NCI-H226 (cell line): ENCODE measurements at regions not wholly inside any gene's neighbourhood (a gene's known extent, or its start where the extent isn't known, plus 50 kb on each side); places are given as distances from the start of the nearest gene placed in this dataset.
"Not testable (repeated sequence)": the region's sequence is repeated elsewhere in the genome, so short reads cannot be mapped to it uniquely, and the experiment has no call there.

Experiments
- DNase-seq: peaks from one replicate; pipeline ENCODE4 v3.0.0-alpha.2; 2015

- no peak for DNase-seq
Measured at GRCh38 chr10:117804470-117805011, 242.2 kb downstream of the RAB11FIP2 start.

GRCh38 chr10:117805139-117805538 lies 241.6 kb downstream of the RAB11FIP2 start:
- DNase-seq, result no peak

GRCh38 chr10:117807441-117807840 lies 239.3 kb downstream of the RAB11FIP2 start:
- DNase-seq, result no peak

GRCh38 chr10:117815816-117816215 lies 230.9 kb downstream of the RAB11FIP2 start:
- not testable (repeated sequence) for DNase-seq

- no peak for DNase-seq
Measured at GRCh38 chr10:117817116-117817515, 229.6 kb downstream of the RAB11FIP2 start.

GRCh38 chr10:117818721-117819120 lies 228.0 kb downstream of the RAB11FIP2 start:
- DNase-seq, result no peak

- DNase-seq, result no peak
Measured at GRCh38 chr10:117819304-117819703, 227.4 kb downstream of the RAB11FIP2 start.

GRCh38 chr10:117823980-117824379 lies 222.8 kb downstream of the RAB11FIP2 start:
- DNase-seq, result no peak

- DNase-seq, result no peak
Measured at GRCh38 chr10:117830205-117830604, 216.5 kb downstream of the RAB11FIP2 start.

- DNase-seq, result no peak
Measured at GRCh38 chr10:117830787-117831212, 215.9 kb downstream of the RAB11FIP2 start.

- not testable (repeated sequence) for DNase-seq
Measured at GRCh38 chr10:117838500-117839498, 207.9 kb downstream of the RAB11FIP2 start.

GRCh38 chr10:117856426-117856825 lies 190.3 kb downstream of the RAB11FIP2 start:
- not testable (repeated sequence) for DNase-seq

GRCh38 chr10:117860135-117860534 lies 186.6 kb downstream of the RAB11FIP2 start:
- DNase-seq, result no peak

- DNase-seq, result no peak
Measured at GRCh38 chr10:117860823-117861222, 185.9 kb downstream of the RAB11FIP2 start.

- DNase-seq, result no peak
Measured at GRCh38 chr10:117861329-117861728, 185.4 kb downstream of the RAB11FIP2 start.

GRCh38 chr10:117863771-117864170 lies 183.0 kb downstream of the RAB11FIP2 start:
- no peak for DNase-seq

- DNase-seq, result no peak
Measured at GRCh38 chr10:117865945-117866344, 180.8 kb downstream of the RAB11FIP2 start.

- DNase-seq, result no peak
Measured at GRCh38 chr10:117868151-117868550, 178.6 kb downstream of the RAB11FIP2 start.

- DNase-seq, result no peak
Measured at GRCh38 chr10:117875793-117876192, 170.9 kb downstream of the RAB11FIP2 start.

- no peak for DNase-seq
Measured at GRCh38 chr10:117876210-117876609, 170.5 kb downstream of the RAB11FIP2 start.

GRCh38 chr10:117878626-117879025 lies 168.1 kb downstream of the RAB11FIP2 start:
- no peak for DNase-seq

GRCh38 chr10:117884093-117884492 lies 162.6 kb downstream of the RAB11FIP2 start:
- DNase-seq, result no peak

- no peak for DNase-seq
Measured at GRCh38 chr10:117884592-117884991, 162.1 kb downstream of the RAB11FIP2 start.

- DNase-seq, result no peak
Measured at GRCh38 chr10:117885206-117885829, 161.4 kb downstream of the RAB11FIP2 start.
